ENCODE measurements at regions not wholly inside any gene's neighbourhood (a gene's known extent, or its start where the extent isn't known, plus 50 kb on each side); places are given as distances from the start of the nearest gene placed in this dataset.

DNA sequence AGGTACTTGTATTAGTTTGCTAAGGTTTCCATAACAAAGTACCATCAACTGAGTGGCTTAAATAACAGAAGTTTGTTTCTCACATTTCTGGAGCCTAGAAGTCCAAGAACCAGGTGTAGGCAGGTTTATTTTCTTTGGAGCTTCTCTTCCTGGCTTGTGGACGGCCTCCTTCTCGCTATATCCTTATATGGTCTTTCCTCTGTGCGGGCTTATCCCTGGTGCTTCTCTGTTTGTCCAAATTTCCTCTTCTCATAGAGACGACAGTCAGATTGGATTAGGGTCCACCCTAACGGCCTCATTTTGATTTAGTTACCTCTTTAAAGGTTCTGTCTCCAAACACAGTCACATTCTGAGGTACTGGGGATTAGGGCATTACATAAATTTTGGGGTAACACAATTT lies 88.3 kb downstream of the RMI1 start:
- TF ChIP-seq, protein P1, sequence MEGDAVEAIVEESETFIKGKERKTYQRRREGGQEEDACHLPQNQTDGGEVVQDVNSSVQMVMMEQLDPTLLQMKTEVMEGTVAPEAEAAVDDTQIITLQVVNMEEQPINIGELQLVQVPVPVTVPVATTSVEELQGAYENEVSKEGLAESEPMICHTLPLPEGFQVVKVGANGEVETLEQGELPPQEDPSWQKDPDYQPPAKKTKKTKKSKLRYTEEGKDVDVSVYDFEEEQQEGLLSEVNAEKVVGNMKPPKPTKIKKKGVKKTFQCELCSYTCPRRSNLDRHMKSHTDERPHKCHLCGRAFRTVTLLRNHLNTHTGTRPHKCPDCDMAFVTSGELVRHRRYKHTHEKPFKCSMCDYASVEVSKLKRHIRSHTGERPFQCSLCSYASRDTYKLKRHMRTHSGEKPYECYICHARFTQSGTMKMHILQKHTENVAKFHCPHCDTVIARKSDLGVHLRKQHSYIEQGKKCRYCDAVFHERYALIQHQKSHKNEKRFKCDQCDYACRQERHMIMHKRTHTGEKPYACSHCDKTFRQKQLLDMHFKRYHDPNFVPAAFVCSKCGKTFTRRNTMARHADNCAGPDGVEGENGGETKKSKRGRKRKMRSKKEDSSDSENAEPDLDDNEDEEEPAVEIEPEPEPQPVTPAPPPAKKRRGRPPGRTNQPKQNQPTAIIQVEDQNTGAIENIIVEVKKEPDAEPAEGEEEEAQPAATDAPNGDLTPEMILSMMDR (IDR thresholded peaks at IDR 0.05) = no peak
- TF ChIP-seq POLR2A (IDR thresholded peaks at IDR 0.05) = no peak
- TF ChIP-seq EP300 (IDR thresholded peaks at IDR 0.05) = no peak

Data from ovary (tissue), 3 donors.